GM21576 (cell line): ENCODE measurements at regions not wholly inside any gene's neighbourhood (a gene's known extent, or its start where the extent isn't known, plus 50 kb on each side); places are given as distances from the start of the nearest gene placed in this dataset.
A peak's percentile ranks its signal among the peaks of the same experiment; 100 is the strongest.

Source experiments
- ATAC-seq: cut with Tn5 transposase; IDR thresholded peaks from one replicate; pipeline ENCODE4 v1.9.1; 2021; ENCODE audit warnings: mild to moderate bottlenecking, moderate library complexity; ENCODE audit not compliant: unreplicated experiment

GRCh38 chr6:87860902-87861301 is 158.9 kb upstream of the AKIRIN2 start:
- no peak for ATAC-seq

GRCh38 chr6:87858440-87858839 is 156.4 kb upstream of the AKIRIN2 start:
- no peak for ATAC-seq

- ATAC-seq, result no peak
These were observed 149.8 kb upstream of the AKIRIN2 start for GRCh38 chr6:87851674-87852299.

GRCh38 chr6:87848616-87849015 is 146.6 kb upstream of the AKIRIN2 start:
- no peak for ATAC-seq

GRCh38 chr6:87847830-87848210 is 145.8 kb upstream of the AKIRIN2 start:
- no peak for ATAC-seq

GRCh38 chr6:87847135-87847829 is 145.2 kb upstream of the AKIRIN2 start:
- no peak for ATAC-seq

- ATAC-seq, result no peak
These were observed 144.4 kb upstream of the AKIRIN2 start for GRCh38 chr6:87846434-87846833.

- ATAC-seq, result no peak
These were observed 138.3 kb upstream of the AKIRIN2 start for GRCh38 chr6:87840324-87840723.

GRCh38 chr6:87837876-87838275 is 135.8 kb upstream of the AKIRIN2 start:
- ATAC-seq, result no peak

GRCh38 chr6:87837444-87837843 is 135.4 kb upstream of the AKIRIN2 start:
- no peak for ATAC-seq

GRCh38 chr6:87832025-87832825 is 130.2 kb upstream of the AKIRIN2 start:
- peak; percentile 63 for ATAC-seq

- ATAC-seq, result no peak
These were observed 128.9 kb upstream of the AKIRIN2 start for GRCh38 chr6:87830907-87831306.

GRCh38 chr6:87829622-87830121 is 127.6 kb upstream of the AKIRIN2 start:
- ATAC-seq, result no peak

- no peak for ATAC-seq
These were observed 126.0 kb upstream of the AKIRIN2 start for GRCh38 chr6:87828044-87828443.

- no peak for ATAC-seq
These were observed 125.3 kb upstream of the AKIRIN2 start for GRCh38 chr6:87827346-87827745.

- ATAC-seq, result no peak
These were observed 124.4 kb upstream of the AKIRIN2 start for GRCh38 chr6:87826424-87826823.

- ATAC-seq, result no peak
These were observed 123.8 kb upstream of the AKIRIN2 start for GRCh38 chr6:87825821-87826221.

GRCh38 chr6:87824958-87825491 is 123.0 kb upstream of the AKIRIN2 start:
- ATAC-seq, result no peak

- ATAC-seq, result no peak
These were observed 120.0 kb upstream of the AKIRIN2 start for GRCh38 chr6:87822011-87822410.

- ATAC-seq, result no peak
These were observed 118.4 kb upstream of the AKIRIN2 start for GRCh38 chr6:87820343-87820984.

GRCh38 chr6:87817183-87817582 is 115.2 kb upstream of the AKIRIN2 start:
- no peak for ATAC-seq
